ENCODE measurements at regions not wholly inside any gene's neighbourhood (a gene's known extent, or its start where the extent isn't known, plus 50 kb on each side); places are given as distances from the start of the nearest gene placed in this dataset.

- TF ChIP-seq SIN3A (IDR thresholded peaks at IDR 0.05; ENCODE audit: borderline replicate concordance, insufficient read depth, low read length) (no peak), REST (IDR thresholded peaks at IDR 0.05; ENCODE audit: insufficient read depth in 1 of 2, low read depth in 2 of 2, low read length in 2 of 2) (no peak), TAF1 (IDR thresholded peaks at IDR 0.05; ENCODE audit: borderline replicate concordance, insufficient read depth, low read length) (no peak), POLR2AphosphoS5 (IDR thresholded peaks at IDR 0.05; ENCODE audit: low read depth, low read length) (no peak), FOXP2 (optimal IDR thresholded peaks at IDR 0.05; ENCODE audit: borderline replicate concordance, extremely low read depth, extremely low read length, insufficient read depth) (no peak)
Measured at GRCh38 chr10:62904281-62904875, 88.2 kb upstream of the EGR2 start.

- TF ChIP-seq REST (IDR thresholded peaks at IDR 0.05; ENCODE audit: insufficient read depth in 1 of 2, low read depth in 2 of 2, low read length in 2 of 2), result no peak
Measured at GRCh38 chr10:62903828-62904227, 87.7 kb upstream of the EGR2 start.

- TF ChIP-seq FOXP2 (optimal IDR thresholded peaks at IDR 0.05; ENCODE audit: borderline replicate concordance, extremely low read depth, extremely low read length, insufficient read depth) (no peak), POLR2AphosphoS5 (IDR thresholded peaks at IDR 0.05; ENCODE audit: low read depth, low read length) (no peak), TAF1 (IDR thresholded peaks at IDR 0.05; ENCODE audit: borderline replicate concordance, insufficient read depth, low read length) (no peak), REST (IDR thresholded peaks at IDR 0.05; ENCODE audit: insufficient read depth in 1 of 2, low read depth in 2 of 2, low read length in 2 of 2) (no peak), SIN3A (IDR thresholded peaks at IDR 0.05; ENCODE audit: borderline replicate concordance, insufficient read depth, low read length) (no peak)
Measured at GRCh38 chr10:62900829-62901571, 84.8 kb upstream of the EGR2 start.

GRCh38 chr10:62899311-62899710, 83.1 kb upstream of the EGR2 start:
- TF ChIP-seq FOXP2 (optimal IDR thresholded peaks at IDR 0.05; ENCODE audit: borderline replicate concordance, extremely low read depth, extremely low read length, insufficient read depth), result no peak
- TF ChIP-seq SIN3A (IDR thresholded peaks at IDR 0.05; ENCODE audit: borderline replicate concordance, insufficient read depth, low read length), result no peak
- no peak for TF ChIP-seq TAF1 (IDR thresholded peaks at IDR 0.05; ENCODE audit: borderline replicate concordance, insufficient read depth, low read length)
- TF ChIP-seq REST (IDR thresholded peaks at IDR 0.05; ENCODE audit: insufficient read depth in 1 of 2, low read depth in 2 of 2, low read length in 2 of 2), result no peak
- no peak for TF ChIP-seq POLR2AphosphoS5 (IDR thresholded peaks at IDR 0.05; ENCODE audit: low read depth, low read length)

Measured in PFSK-1 (cell line).